BLaER1 treated with 17β-estradiol and CSF1 and Interleukin-3, amounts not matched to agents 10 nM and 100 nM (cell line): ENCODE measurements at regions not wholly inside any gene's neighbourhood (a gene's known extent, or its start where the extent isn't known, plus 50 kb on each side); places are given as distances from the start of the nearest gene placed in this dataset.

Experiments
- H3K27ac ChIP-seq, 11 experiments: shearing (Covaris generic); formaldehyde crosslinking; 2 replicates each; pipeline ENCODE4 v1.8.1; 2022
- H3K27me3 ChIP-seq, 11 experiments: shearing (Covaris generic); formaldehyde crosslinking; 2 replicates each; pipeline ENCODE4 v1.8.1; 2022
- H3K36me3 ChIP-seq, 11 experiments: shearing (Covaris generic); formaldehyde crosslinking; 2 replicates each; pipeline ENCODE4 v1.8.1; 2022
- H3K4me1 ChIP-seq, 10 experiments: shearing (Covaris generic); formaldehyde crosslinking; 2 replicates each; pipeline ENCODE4 v1.8.1; 2022
- H3K4me2 ChIP-seq, 11 experiments: shearing (Covaris generic); formaldehyde crosslinking; 2 replicates each; pipeline ENCODE4 v1.8.1; 2022
- H3K4me3 ChIP-seq, 10 experiments: shearing (Covaris generic); formaldehyde crosslinking; 2 replicates each; pipeline ENCODE4 v1.8.1; 2022
- H3K9ac ChIP-seq, 11 experiments: shearing (Covaris generic); formaldehyde crosslinking; 2 replicates each; pipeline ENCODE4 v1.8.1; 2022
- H3K9me3 ChIP-seq, 11 experiments: shearing (Covaris generic); formaldehyde crosslinking; replicated peaks in 1 of 11; 2 replicates each; pipeline ENCODE4 v1.8.1; 2022
- H4K20me1 ChIP-seq, 11 experiments: shearing (Covaris generic); formaldehyde crosslinking; 2 replicates each; pipeline ENCODE4 v1.8.1; 2022
- Cebpa-rat ChIP-seq, 11 experiments: shearing (Covaris generic); IDR thresholded peaks; 2 replicates each; pipeline ENCODE4 v1.8.1; 2022

DNA sequence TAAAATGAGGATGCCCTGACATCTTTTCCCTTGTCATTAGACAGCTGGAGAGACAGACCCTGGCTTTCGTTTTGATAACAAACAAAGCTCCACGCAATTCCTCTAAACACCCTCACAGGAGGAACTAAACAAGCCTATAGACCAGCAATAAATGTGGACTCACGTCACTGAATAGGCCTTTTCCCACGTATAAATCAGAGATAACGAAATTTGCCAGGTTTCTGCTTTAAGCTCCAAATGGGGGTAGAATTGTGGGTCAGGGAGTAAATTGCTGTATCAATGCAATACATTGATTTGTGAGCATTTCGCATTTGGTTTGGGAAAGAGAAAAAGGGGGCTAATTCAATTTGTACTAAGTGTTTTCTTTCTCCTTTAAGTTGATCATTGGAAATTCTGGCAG lies 256.0 kb downstream of the PMP22 start:
- H3K4me2 ChIP-seq = no peak overlapping the region
- H3K27ac ChIP-seq = no peak overlapping the region
- no peak overlapping the region for H3K9ac ChIP-seq
- no peaks in the 10 kb centered on the region for H4K20me1 ChIP-seq
- no peak overlapping the region for H3K4me3 ChIP-seq
- H3K9me3 ChIP-seq = no peaks in the 10 kb centered on the region
- H3K27me3 ChIP-seq = no peaks in the 10 kb centered on the region
- no peak for TF ChIP-seq Cebpa-rat (IDR thresholded peaks at IDR 0.05)
- no peaks in the 10 kb centered on the region for H3K4me1 ChIP-seq
- no peaks in the 10 kb centered on the region for H3K36me3 ChIP-seq

DNA sequence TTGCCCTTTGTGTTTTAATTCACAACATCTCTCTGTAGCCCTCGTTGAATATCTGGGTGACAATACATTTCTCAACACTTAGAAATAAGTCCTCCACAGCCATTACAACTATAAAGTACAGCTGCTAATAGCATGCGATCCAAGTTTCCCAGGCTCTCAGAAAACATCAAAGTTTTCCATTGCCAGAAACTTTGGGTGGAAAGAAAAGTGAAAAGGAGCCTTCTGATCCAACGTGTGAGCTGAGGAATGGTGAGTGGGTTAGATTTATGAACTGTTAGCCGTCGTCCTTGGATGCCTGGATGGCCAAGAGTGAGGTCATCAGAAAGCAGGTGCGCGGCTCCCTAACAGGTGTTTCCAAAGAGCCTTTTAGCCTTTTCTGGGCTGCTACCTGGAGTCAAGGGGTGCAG lies 258.0 kb downstream of the PMP22 start:
- H3K9me3 ChIP-seq = no peaks in the 10 kb centered on the region

DNA sequence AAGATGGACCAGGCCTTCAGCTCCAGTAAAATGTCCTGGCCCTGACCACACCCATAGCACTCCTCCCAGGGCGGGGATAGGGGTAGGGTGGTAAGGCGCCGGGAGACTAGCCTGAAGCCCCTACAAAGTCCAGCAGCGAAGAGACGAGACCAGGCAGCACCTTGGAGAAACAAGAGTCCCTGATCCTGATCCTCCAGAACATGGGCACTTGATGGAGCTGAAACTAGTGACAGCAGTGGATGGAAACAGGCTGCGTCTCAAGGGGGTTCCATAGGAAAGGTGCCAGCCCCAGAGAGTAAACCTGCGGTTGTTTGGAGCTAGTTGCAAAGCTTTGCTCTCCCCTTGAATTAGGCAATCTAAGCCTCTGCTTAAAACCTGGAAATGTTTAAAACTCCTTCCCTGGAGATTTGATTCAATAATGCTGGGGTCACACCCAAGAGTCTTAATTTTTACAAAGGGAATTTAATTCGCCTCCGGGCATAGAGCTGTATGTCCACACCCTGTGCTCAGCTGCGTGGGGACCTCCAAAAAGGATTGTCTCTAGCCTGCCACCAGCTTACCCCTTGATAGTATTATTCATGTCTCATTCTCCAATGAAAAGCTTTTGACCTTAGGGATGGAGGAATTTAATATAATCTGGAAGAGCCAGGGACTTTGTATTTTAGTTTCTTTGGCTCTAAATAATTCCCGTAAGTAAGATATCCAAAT lies 258.6 kb downstream of the PMP22 start:
- H3K27me3 ChIP-seq = no peaks in the 10 kb centered on the region
- no peak overlapping the region for H3K9ac ChIP-seq
- H3K4me2 ChIP-seq = no peak overlapping the region
- no peak overlapping the region for H3K4me3 ChIP-seq
- no peak for TF ChIP-seq Cebpa-rat (IDR thresholded peaks at IDR 0.05)
- no peak overlapping the region for H3K27ac ChIP-seq
- H3K9me3 ChIP-seq = peaks cover 0 to 2% (median 0%) of the 10 kb centered on the region in 11 experiments; a peak in 1 of 22 replicates
- no peaks in the 10 kb centered on the region for H3K36me3 ChIP-seq
- no peaks in the 10 kb centered on the region for H3K4me1 ChIP-seq
- H4K20me1 ChIP-seq = no peaks in the 10 kb centered on the region

More for the DNA sequence above, 258.0 kb downstream of the PMP22 start:
- no peaks in the 10 kb centered on the region for H4K20me1 ChIP-seq
- no peaks in the 10 kb centered on the region for H3K36me3 ChIP-seq
- no peak overlapping the region for H3K4me3 ChIP-seq
- no peaks in the 10 kb centered on the region for H3K27me3 ChIP-seq
- H3K4me2 ChIP-seq = no peak overlapping the region
- no peaks in the 10 kb centered on the region for H3K4me1 ChIP-seq
- H3K27ac ChIP-seq = no peak overlapping the region
- no peak overlapping the region for H3K9ac ChIP-seq
- TF ChIP-seq Cebpa-rat (IDR thresholded peaks at IDR 0.05) = no peak

- H4K20me1 ChIP-seq = no peaks in the 10 kb centered on the region
- H3K9me3 ChIP-seq = peaks cover 0 to 4% (median 0%) of the 10 kb centered on the region in 11 experiments; a peak in 1 of 22 replicates
- H3K36me3 ChIP-seq = no peaks in the 10 kb centered on the region
- no peaks in the 10 kb centered on the region for H3K27me3 ChIP-seq
- no peak for TF ChIP-seq Cebpa-rat (IDR thresholded peaks at IDR 0.05)
- H3K4me1 ChIP-seq = no peaks in the 10 kb centered on the region
- no peak overlapping the region for H3K27ac ChIP-seq
- no peak overlapping the region for H3K4me3 ChIP-seq
- no peak overlapping the region for H3K4me2 ChIP-seq
- no peak overlapping the region for H3K9ac ChIP-seq
Observed at GRCh38 chr17:15000661-15001060, 264.5 kb downstream of the PMP22 start.

GRCh38 chr17:14997290-14997689 lies 267.8 kb downstream of the PMP22 start:
- Histone ChIP-seq H3K4me2 (no peak overlapping the region), H4K20me1 (no peaks in the 10 kb centered on the region), H3K27ac (no peak overlapping the region), H3K9ac (no peak overlapping the region), H3K9me3 (peaks cover 0 to 4% (median 0%) of the 10 kb centered on the region in 11 experiments; a peak in 1 of 22 replicates), H3K27me3 (no peaks in the 10 kb centered on the region), H3K4me3 (no peak overlapping the region), H3K36me3 (no peaks in the 10 kb centered on the region), H3K4me1 (no peaks in the 10 kb centered on the region)
- TF ChIP-seq Cebpa-rat (IDR thresholded peaks at IDR 0.05) = no peak

GRCh38 chr17:14986127-14986526 lies 279.0 kb downstream of the PMP22 start:
- no peak overlapping the region for H3K27ac ChIP-seq
- no peaks in the 10 kb centered on the region for H4K20me1 ChIP-seq
- TF ChIP-seq Cebpa-rat (IDR thresholded peaks at IDR 0.05) = no peak
- H3K9me3 ChIP-seq = no peaks in the 10 kb centered on the region
- H3K27me3 ChIP-seq = no peaks in the 10 kb centered on the region
- no peak overlapping the region for H3K9ac ChIP-seq
- H3K4me2 ChIP-seq = peak overlapping the region in 1 of 11 experiments; percentile 17; a peak in 1 of 22 replicates
- H3K36me3 ChIP-seq = no peaks in the 10 kb centered on the region
- H3K4me3 ChIP-seq = no peak overlapping the region
- peaks cover 0 to 7% (median 0%) of the 10 kb centered on the region in 10 experiments; a peak in 2 of 20 replicates for H3K4me1 ChIP-seq

GRCh38 chr17:14972844-14973243 lies 292.3 kb downstream of the PMP22 start:
- no peak overlapping the region for H3K4me2 ChIP-seq

DNA sequence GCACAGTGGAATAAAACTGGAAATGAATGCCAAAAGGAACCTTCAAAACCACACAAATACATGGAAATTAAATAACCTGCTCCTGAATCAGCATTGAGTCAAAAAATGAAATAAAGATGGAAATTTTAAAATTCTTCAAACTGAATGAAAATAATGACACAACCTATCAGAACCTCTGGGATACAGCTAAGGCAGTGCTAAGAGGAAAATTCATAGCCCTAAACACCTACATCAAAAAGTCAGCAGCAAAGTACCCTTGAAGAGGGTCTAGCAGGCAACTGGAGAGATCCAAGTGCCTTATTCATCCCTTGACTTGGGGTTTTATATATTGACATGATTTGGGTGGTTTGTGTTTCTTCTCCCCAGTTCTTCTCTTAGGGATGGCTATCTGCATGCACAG lies 294.1 kb downstream of the PMP22 start:
- H3K27ac ChIP-seq = no peak overlapping the region
- H3K9ac ChIP-seq = no peak overlapping the region
- no peak overlapping the region for H3K4me3 ChIP-seq
- H3K9me3 ChIP-seq = peaks cover 19 to 36% (median 27%) of the 10 kb centered on the region in 11 experiments
- H3K4me2 ChIP-seq = no peak overlapping the region
- peaks cover 0 to 9% (median 5%) of the 10 kb centered on the region in 10 experiments; a peak in 6 of 20 replicates for H3K4me1 ChIP-seq
- no peak for TF ChIP-seq Cebpa-rat (IDR thresholded peaks at IDR 0.05)
- H3K36me3 ChIP-seq = no peaks in the 10 kb centered on the region
- no peaks in the 10 kb centered on the region for H3K27me3 ChIP-seq
- H4K20me1 ChIP-seq = no peaks in the 10 kb centered on the region

More at GRCh38 chr17:14972844-14973243, 292.3 kb downstream of the PMP22 start:
- Histone ChIP-seq H4K20me1 (no peaks in the 10 kb centered on the region), H3K4me1 (peaks cover 0 to 9% (median 5%) of the 10 kb centered on the region in 10 experiments; a peak in 6 of 20 replicates), H3K27ac (no peak overlapping the region), H3K9me3 (peaks cover 19 to 36% (median 27%) of the 10 kb centered on the region in 11 experiments), H3K27me3 (no peaks in the 10 kb centered on the region), H3K9ac (no peak overlapping the region), H3K36me3 (no peaks in the 10 kb centered on the region), H3K4me3 (no peak overlapping the region)
- TF ChIP-seq Cebpa-rat (IDR thresholded peaks at IDR 0.05) = no peak

GRCh38 chr17:14959106-14959648 lies 305.9 kb downstream of the PMP22 start:
- no peak overlapping the region for H3K27ac ChIP-seq
- peaks cover 0 to 7% (median 0%) of the 10 kb centered on the region in 11 experiments; a peak in 3 of 22 replicates for H3K9me3 ChIP-seq
- no peak overlapping the region for H3K4me2 ChIP-seq
- TF ChIP-seq Cebpa-rat (IDR thresholded peaks at IDR 0.05) = no peak
- H3K36me3 ChIP-seq = no peaks in the 10 kb centered on the region
- no peaks in the 10 kb centered on the region for H3K4me1 ChIP-seq
- H3K4me3 ChIP-seq = no peak overlapping the region
- H4K20me1 ChIP-seq = no peaks in the 10 kb centered on the region
- no peaks in the 10 kb centered on the region for H3K27me3 ChIP-seq
- no peak overlapping the region for H3K9ac ChIP-seq
